ENCODE measurements at regions not wholly inside any gene's neighbourhood (a gene's known extent, or its start where the extent isn't known, plus 50 kb on each side); places are given as distances from the start of the nearest gene placed in this dataset.

GRCh38 chr10:128277267-128277840 lies 151.1 kb upstream of the MKI67 start:
- Histone ChIP-seq H3K9me3 (ENCODE audit: low read length) (no peaks in the 10 kb centered on the region), H3K27me3 (ENCODE audit: insufficient read depth, low read length) (no peaks in the 10 kb centered on the region), H3K36me3 (ENCODE audit: insufficient read depth, low read length) (no peaks in the 10 kb centered on the region), H3K4me1 (ENCODE audit: insufficient read depth, low read length) (no peaks in the 10 kb centered on the region), H3K4me3 (ENCODE audit: low read length) (no peak overlapping the region), H2AFZ (ENCODE audit: low read depth, low read length) (no peak overlapping the region)

GRCh38 chr10:128278362-128278761 lies 152.1 kb upstream of the MKI67 start:
- H3K9me3 ChIP-seq (ENCODE audit: low read length) = no peaks in the 10 kb centered on the region
- H2AFZ ChIP-seq (ENCODE audit: low read depth, low read length) = no peak overlapping the region
- no peak overlapping the region for H3K4me3 ChIP-seq (ENCODE audit: low read length)
- H3K36me3 ChIP-seq (ENCODE audit: insufficient read depth, low read length) = no peaks in the 10 kb centered on the region
- no peaks in the 10 kb centered on the region for H3K4me1 ChIP-seq (ENCODE audit: insufficient read depth, low read length)
- H3K27me3 ChIP-seq (ENCODE audit: insufficient read depth, low read length) = no peaks in the 10 kb centered on the region

GRCh38 chr10:128280271-128280670 lies 154.0 kb upstream of the MKI67 start:
- Histone ChIP-seq H3K9me3 (ENCODE audit: low read length) (no peaks in the 10 kb centered on the region), H2AFZ (ENCODE audit: low read depth, low read length) (no peak overlapping the region), H3K4me1 (ENCODE audit: insufficient read depth, low read length) (no peaks in the 10 kb centered on the region), H3K4me3 (ENCODE audit: low read length) (no peak overlapping the region), H3K36me3 (ENCODE audit: insufficient read depth, low read length) (no peaks in the 10 kb centered on the region), H3K27me3 (ENCODE audit: insufficient read depth, low read length) (peaks cover 14% of the 10 kb centered on the region)

- Histone ChIP-seq H3K9me3 (ENCODE audit: low read length) (no peaks in the 10 kb centered on the region), H2AFZ (ENCODE audit: low read depth, low read length) (no peak overlapping the region), H3K4me1 (ENCODE audit: insufficient read depth, low read length) (no peaks in the 10 kb centered on the region), H3K36me3 (ENCODE audit: insufficient read depth, low read length) (no peaks in the 10 kb centered on the region), H3K27me3 (ENCODE audit: insufficient read depth, low read length) (peaks cover 25% of the 10 kb centered on the region), H3K4me3 (ENCODE audit: low read length) (no peak overlapping the region)
Measured at GRCh38 chr10:128281343-128281742, 155.1 kb upstream of the MKI67 start.

GRCh38 chr10:128281861-128282260 lies 155.6 kb upstream of the MKI67 start:
- H2AFZ ChIP-seq (ENCODE audit: low read depth, low read length) = no peak overlapping the region
- no peak overlapping the region for H3K4me3 ChIP-seq (ENCODE audit: low read length)
- no peaks in the 10 kb centered on the region for H3K36me3 ChIP-seq (ENCODE audit: insufficient read depth, low read length)
- no peaks in the 10 kb centered on the region for H3K4me1 ChIP-seq (ENCODE audit: insufficient read depth, low read length)
- no peaks in the 10 kb centered on the region for H3K9me3 ChIP-seq (ENCODE audit: low read length)
- peaks cover 29% of the 10 kb centered on the region for H3K27me3 ChIP-seq (ENCODE audit: insufficient read depth, low read length)

- Histone ChIP-seq H3K9me3 (ENCODE audit: low read length) (no peaks in the 10 kb centered on the region), H3K27me3 (ENCODE audit: insufficient read depth, low read length) (peaks cover 50% of the 10 kb centered on the region), H2AFZ (ENCODE audit: low read depth, low read length) (no peak overlapping the region), H3K4me3 (ENCODE audit: low read length) (no peak overlapping the region), H3K36me3 (ENCODE audit: insufficient read depth, low read length) (no peaks in the 10 kb centered on the region), H3K4me1 (ENCODE audit: insufficient read depth, low read length) (no peaks in the 10 kb centered on the region)
Measured at GRCh38 chr10:128286141-128286761, 160.0 kb upstream of the MKI67 start.

GRCh38 chr10:128286762-128287500 lies 160.7 kb upstream of the MKI67 start:
- Histone ChIP-seq H3K4me1 (ENCODE audit: insufficient read depth, low read length) (no peaks in the 10 kb centered on the region), H3K9me3 (ENCODE audit: low read length) (no peaks in the 10 kb centered on the region), H3K27me3 (ENCODE audit: insufficient read depth, low read length) (peaks cover 50% of the 10 kb centered on the region), H3K36me3 (ENCODE audit: insufficient read depth, low read length) (no peaks in the 10 kb centered on the region), H3K4me3 (ENCODE audit: low read length) (no peak overlapping the region), H2AFZ (ENCODE audit: low read depth, low read length) (no peak overlapping the region)

GRCh38 chr10:128287921-128288320 lies 161.7 kb upstream of the MKI67 start:
- H3K4me3 ChIP-seq (ENCODE audit: low read length) = no peak overlapping the region
- no peaks in the 10 kb centered on the region for H3K9me3 ChIP-seq (ENCODE audit: low read length)
- peaks cover 50% of the 10 kb centered on the region for H3K27me3 ChIP-seq (ENCODE audit: insufficient read depth, low read length)
- no peaks in the 10 kb centered on the region for H3K36me3 ChIP-seq (ENCODE audit: insufficient read depth, low read length)
- H2AFZ ChIP-seq (ENCODE audit: low read depth, low read length) = no peak overlapping the region
- no peaks in the 10 kb centered on the region for H3K4me1 ChIP-seq (ENCODE audit: insufficient read depth, low read length)

- no peaks in the 10 kb centered on the region for H3K9me3 ChIP-seq (ENCODE audit: low read length)
- H2AFZ ChIP-seq (ENCODE audit: low read depth, low read length) = no peak overlapping the region
- H3K27me3 ChIP-seq (ENCODE audit: insufficient read depth, low read length) = peaks cover 42% of the 10 kb centered on the region
- no peaks in the 10 kb centered on the region for H3K4me1 ChIP-seq (ENCODE audit: insufficient read depth, low read length)
- no peak overlapping the region for H3K4me3 ChIP-seq (ENCODE audit: low read length)
- H3K36me3 ChIP-seq (ENCODE audit: insufficient read depth, low read length) = no peaks in the 10 kb centered on the region
Measured at GRCh38 chr10:128289621-128290020, 163.4 kb upstream of the MKI67 start.

GRCh38 chr10:128295003-128295402 lies 168.8 kb upstream of the MKI67 start:
- Histone ChIP-seq H3K9me3 (ENCODE audit: low read length) (no peaks in the 10 kb centered on the region), H3K4me1 (ENCODE audit: insufficient read depth, low read length) (no peaks in the 10 kb centered on the region), H3K27me3 (ENCODE audit: insufficient read depth, low read length) (peaks cover 1% of the 10 kb centered on the region), H2AFZ (ENCODE audit: low read depth, low read length) (no peak overlapping the region), H3K36me3 (ENCODE audit: insufficient read depth, low read length) (no peaks in the 10 kb centered on the region), H3K4me3 (ENCODE audit: low read length) (no peak overlapping the region)

- Histone ChIP-seq H3K9me3 (ENCODE audit: low read length) (no peaks in the 10 kb centered on the region), H3K4me1 (ENCODE audit: insufficient read depth, low read length) (no peaks in the 10 kb centered on the region), H2AFZ (ENCODE audit: low read depth, low read length) (no peak overlapping the region), H3K4me3 (ENCODE audit: low read length) (no peak overlapping the region), H3K27me3 (ENCODE audit: insufficient read depth, low read length) (no peaks in the 10 kb centered on the region), H3K36me3 (ENCODE audit: insufficient read depth, low read length) (no peaks in the 10 kb centered on the region)
Measured at GRCh38 chr10:128296253-128297007, 170.2 kb upstream of the MKI67 start.

GRCh38 chr10:128297709-128298378 lies 171.6 kb upstream of the MKI67 start:
- no peaks in the 10 kb centered on the region for H3K4me1 ChIP-seq (ENCODE audit: insufficient read depth, low read length)
- no peaks in the 10 kb centered on the region for H3K27me3 ChIP-seq (ENCODE audit: insufficient read depth, low read length)
- no peaks in the 10 kb centered on the region for H3K9me3 ChIP-seq (ENCODE audit: low read length)
- H3K4me3 ChIP-seq (ENCODE audit: low read length) = no peak overlapping the region
- H2AFZ ChIP-seq (ENCODE audit: low read depth, low read length) = no peak overlapping the region
- H3K36me3 ChIP-seq (ENCODE audit: insufficient read depth, low read length) = no peaks in the 10 kb centered on the region

GRCh38 chr10:128298587-128298986 lies 172.4 kb upstream of the MKI67 start:
- no peak overlapping the region for H3K4me3 ChIP-seq (ENCODE audit: low read length)
- H2AFZ ChIP-seq (ENCODE audit: low read depth, low read length) = no peak overlapping the region
- H3K27me3 ChIP-seq (ENCODE audit: insufficient read depth, low read length) = no peaks in the 10 kb centered on the region
- H3K9me3 ChIP-seq (ENCODE audit: low read length) = no peaks in the 10 kb centered on the region
- H3K4me1 ChIP-seq (ENCODE audit: insufficient read depth, low read length) = no peaks in the 10 kb centered on the region
- no peaks in the 10 kb centered on the region for H3K36me3 ChIP-seq (ENCODE audit: insufficient read depth, low read length)
